GM18861 (cell line): ENCODE measurements at regions not wholly inside any gene's neighbourhood (a gene's known extent, or its start where the extent isn't known, plus 50 kb on each side); places are given as distances from the start of the nearest gene placed in this dataset.
"Not testable (repeated sequence)": the region's sequence is repeated elsewhere in the genome, so short reads cannot be mapped to it uniquely, and the experiment has no call there.

Experiments
- ATAC-seq: cut with Tn5 transposase; IDR thresholded peaks from one replicate; pipeline ENCODE4 v1.9.1; 2021; ENCODE audit not compliant: unreplicated experiment

DNA sequence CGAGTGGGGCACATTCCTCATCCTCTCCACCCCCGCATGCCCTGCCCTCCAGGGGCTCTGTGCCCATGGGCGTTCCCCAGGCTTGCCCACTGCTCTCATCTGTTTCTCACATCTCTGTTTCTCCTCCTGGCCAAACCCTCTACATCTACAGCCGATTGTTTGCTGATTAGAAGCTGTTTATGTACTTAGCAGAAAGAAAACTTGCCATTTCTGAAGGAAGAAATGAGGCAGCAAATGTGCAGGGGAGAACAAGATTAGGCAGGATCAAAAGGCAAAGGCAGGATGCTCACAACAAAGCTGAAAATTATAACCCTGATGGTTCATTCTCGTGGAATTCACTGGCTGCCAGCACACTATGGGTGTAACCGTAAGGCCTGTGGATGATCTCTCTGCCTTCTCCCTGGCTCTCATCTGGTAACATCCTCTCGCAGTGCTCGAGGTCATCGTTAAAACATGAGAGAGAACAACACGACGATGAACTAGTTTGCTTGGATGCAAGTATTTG lies 111.6 kb upstream of the KLF14 start:
- ATAC-seq = no peak

DNA sequence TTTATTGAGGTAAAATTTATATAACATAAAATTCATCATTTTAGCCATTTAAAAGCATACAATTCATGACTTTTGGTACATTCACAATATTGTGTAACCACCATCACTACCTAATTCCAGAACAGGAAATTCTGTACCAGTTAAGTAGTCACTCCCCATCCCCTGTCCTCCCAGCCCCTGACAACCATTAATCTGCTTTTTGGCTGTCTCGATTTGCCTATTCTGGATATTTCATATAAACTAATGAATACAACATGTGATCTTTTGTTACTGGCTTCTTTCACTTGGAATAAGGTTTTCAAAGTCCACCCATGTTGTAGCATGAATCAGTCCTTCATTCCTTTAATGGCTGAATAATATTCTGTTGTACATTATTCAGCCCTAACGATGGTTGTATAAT lies 115.6 kb upstream of the KLF14 start:
- no peak for ATAC-seq

DNA sequence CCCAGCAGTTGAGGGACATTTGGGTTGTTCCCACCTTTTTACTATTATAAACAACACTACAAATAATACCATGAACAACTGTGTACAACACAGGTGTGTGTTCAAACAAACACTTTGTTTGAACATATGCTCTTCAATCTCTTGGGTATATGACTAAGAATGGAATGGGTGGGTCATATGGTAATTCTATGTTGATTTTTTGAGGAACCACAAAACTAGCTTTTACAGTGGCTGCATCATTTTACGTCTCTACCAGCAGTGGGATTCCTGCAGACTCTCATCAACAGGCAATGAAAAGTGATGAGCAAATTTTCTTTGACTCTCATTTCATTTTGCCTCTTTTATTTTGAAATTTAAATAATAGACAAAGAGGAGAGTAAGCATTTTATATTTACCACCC lies 116.9 kb upstream of the KLF14 start:
- no peak for ATAC-seq

DNA sequence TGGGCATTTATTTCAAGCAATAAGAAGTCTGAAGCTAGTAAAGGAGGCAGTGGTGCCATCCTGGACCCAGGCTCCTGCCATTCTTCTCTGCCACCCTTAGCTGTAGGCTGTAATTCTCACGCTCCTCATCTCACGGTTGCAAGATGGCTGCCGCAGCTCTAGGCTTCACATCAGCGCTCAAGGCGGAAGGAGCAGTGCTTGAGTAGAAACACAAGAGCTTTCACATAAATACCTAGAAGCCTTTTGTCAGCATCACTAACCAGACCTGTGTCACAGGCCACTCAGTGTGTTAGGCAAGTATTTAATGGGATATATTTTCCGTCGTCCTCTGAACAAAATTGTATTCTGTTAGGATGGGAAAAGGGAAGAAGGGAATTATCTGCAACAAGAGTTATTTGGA lies 118.9 kb upstream of the KLF14 start:
- ATAC-seq = no peak

DNA sequence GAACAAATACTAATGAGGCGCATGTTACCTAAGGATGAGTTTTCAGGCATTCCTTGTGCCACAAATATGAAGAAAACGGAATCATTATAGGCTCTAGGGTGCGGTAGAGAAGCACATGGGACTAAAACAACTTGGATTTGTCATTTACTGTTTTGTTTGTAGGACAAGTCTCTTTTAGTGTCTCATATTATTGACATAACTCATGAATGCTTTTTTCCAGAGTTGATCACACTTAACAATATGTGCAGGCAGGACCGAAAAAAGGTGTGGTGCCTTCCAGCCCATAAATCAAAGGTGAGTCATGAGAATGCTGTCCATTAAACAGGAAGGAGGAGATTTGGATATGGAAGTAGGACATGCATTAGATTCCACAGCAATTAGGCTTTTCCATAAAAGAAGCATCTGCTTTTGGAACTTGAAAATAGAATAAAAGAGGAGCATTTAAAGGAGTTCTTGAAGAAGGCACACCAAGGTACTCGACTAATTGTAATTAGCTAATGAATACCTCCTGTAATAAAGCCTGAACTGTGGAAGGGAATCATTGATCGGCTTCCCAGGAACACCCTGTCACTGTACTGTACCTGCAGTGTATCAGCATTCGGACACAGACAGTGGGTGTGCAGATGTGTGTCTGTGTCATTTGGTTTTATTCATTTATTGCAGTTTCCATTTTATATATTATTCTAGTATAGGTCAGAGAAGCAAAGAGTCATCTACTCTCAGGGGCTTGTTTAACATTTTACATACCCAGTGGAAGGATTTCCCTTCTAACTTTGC lies 119.7 kb upstream of the KLF14 start:
- ATAC-seq = no peak

DNA sequence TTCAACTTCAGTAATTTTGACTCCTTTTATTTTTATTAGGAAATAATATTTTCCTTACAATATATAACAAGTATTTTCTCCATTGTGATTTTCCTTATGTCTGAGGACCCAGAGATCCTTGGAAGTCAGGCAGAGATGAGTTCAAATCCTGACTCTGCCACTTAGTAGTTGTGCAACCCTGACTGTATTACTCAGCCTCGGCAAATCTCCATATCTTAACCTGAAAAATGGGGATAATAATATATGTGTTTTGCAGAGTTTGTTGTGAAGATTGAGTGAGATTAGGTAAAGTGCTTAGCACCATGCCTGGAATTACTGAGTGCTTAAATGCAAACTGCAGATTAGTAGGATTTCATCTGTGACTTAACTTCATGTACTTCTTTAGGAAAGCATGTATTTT lies 120.5 kb upstream of the KLF14 start:
- no peak for ATAC-seq

DNA sequence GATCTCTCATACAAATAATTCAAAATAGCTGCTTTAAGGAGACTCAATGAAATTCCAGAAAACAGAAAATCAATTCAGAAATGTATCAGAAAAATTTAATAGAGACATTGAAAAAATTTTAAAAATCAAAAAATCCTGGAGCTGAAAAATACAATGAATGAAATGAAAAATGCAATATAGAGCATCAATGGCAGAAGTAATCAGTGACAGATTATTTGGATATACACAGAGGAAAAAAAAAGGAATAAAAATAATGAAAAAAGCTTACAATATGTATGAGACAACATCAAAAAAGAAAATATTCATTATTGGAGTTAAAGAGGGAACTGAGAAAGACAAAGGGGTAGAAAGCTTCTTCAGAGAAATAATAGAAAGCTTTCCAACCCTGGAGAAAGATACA lies 122.9 kb upstream of the KLF14 start:
- no peak for ATAC-seq

DNA sequence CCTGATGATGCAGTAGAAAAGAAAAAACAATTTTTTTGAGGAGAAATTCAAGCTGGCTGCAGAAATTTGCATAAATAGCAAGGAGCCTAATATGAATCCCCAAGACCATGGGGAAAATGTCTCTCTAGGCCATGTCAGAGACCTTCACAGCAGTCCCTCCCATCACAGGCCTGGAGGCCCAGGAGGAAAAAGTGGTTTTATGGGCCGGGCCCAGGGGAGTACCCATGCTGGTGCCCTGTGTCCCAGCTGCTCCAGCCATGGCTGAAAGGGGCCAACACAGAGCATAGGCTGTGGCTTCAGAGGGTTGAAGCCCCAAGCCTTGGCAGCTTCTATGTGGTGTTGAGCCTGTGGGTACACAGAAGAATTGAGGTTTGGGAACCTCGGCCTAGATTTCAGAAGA lies 126.8 kb upstream of the KLF14 start:
- not testable (repeated sequence) for ATAC-seq

DNA sequence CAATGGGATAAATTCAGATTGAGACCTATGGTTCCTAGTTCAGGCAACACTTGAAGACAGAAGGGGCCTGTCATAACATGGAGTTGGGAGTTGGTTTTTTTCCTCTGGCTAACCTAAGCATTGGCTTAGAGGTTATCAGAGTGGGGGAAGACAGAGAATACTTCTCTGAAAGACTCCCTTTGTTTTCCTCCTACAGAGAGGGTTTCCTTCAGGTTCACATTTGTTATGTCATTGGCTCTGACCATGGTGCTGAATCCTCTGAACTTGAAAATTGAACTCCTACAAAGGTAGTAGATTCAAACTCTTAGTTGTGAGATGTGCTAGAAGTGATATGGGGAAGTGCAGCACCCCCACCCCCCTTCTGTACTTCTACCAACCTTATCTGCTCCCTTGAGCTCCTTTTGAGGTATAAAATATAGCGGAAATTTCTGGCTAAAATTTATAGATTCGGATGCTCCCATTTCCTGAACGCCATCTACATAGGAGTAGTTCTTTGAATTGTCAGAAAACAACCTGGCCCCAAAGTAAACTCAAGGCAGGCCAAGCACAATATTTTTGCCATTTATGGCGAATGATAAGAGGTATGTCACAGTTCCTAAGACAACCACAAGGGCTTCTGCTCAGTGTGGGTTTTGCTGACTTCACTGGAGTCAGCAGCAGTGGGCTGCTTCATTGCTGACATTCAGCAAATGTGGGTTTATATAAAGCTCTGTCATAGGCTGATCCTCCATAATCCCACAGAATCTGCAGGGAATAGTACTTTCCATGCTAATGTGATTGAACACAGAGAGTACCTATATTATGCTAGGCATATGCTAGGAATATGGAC lies 131.6 kb upstream of the KLF14 start:
- no peak for ATAC-seq

DNA sequence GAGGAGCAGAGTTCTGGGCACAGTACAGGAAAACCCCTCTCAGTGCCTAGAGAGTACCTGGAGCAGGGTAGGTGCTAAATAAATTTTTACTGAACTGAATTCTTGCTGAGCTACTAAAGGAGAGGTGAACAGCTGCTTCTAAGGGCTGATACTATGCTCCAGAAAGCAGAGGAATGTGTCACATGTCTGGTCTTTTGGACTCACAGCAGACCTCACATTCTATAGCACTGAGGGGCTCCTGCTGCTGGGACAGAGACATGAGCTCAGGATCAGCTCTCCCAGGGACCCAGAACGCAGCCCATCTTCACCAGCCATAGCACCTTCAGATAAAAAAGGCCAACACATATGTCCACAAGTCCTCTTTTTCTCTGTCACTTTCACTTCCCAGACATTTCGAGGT lies 133.0 kb upstream of the KLF14 start:
- ATAC-seq = no peak

DNA sequence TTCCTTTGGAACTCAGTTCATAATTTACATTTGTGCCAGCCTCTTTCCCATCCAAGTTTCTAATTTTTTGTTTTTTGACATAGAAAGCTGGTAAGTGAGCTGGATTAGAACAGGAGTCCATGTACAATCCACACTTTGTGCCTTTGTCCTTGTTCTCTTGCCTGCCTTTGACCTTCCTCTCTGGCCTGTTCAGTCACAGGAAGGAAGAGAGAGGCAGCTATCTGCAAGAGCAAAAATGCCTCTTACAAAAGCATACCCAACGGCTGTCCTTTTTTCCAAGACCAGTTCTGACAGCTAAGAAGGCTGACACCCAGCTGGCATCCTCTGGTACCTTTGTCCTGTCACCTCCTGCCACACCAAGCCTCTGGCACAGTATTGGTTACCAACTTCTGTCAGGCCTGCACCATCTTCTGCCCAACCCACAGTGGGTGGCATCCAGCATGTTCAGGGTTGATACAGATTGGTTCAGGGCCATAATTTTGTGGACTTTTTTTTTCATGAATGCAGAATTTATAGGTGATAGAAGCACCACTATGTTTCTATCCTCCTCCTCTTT lies 133.7 kb upstream of the KLF14 start:
- no peak for ATAC-seq

DNA sequence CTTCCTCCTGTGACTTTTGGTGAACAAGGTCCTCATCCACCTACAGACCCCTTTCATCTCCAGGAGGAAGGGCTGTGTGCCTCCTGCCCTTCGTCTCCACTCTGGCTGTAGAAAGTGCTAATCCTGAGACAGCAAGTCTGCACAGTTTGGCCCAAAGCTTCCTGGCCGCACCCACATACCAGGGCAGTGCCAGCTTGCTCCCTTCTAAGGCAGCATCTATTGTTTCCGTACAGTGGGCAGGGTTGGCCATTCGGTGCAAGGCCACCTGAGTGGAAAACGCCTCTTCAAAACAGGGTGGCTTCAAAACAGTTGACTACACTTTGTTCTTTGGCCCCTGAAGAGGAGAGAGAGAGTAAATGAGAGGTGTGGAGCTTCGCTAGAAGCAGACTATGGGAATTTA lies 134.1 kb upstream of the KLF14 start:
- no peak for ATAC-seq

DNA sequence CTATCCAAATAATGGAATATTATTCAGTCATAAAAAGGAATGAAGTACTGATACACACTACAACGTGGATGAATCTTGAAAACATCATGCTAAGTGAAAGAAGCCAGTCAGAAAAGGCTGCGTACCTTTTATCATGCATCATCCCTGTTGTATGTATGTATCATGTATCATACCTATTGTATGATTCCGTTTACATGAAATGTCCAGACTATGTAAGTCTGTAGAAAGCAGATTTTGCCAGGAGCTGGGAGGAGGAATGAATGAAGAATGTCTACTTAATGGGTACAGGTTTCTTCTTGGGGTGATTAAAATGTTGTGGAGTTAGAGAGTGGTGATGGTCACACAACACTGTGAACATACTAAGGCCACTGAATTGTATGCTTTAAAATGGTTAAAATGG lies 135.9 kb upstream of the KLF14 start:
- no peak for ATAC-seq

DNA sequence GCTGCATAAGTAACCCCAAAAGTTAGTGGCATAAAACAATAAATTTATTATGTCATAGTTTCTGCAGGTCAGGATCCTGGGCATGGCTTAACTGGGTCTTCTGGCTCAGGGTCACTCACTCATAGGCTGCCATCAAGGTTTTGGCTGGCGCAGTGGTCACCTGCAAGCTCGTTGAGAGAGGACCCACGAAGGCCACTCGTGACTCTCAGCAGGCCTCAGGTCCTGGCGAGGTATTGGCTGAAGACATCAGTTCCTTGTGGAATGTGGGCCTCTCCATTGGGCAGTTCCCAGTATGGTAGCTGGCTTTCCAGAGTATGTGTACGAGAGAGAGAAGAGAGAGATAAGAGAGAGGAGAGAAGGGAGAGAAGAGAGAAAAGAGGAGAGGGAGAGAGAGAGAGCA lies 138.3 kb upstream of the KLF14 start:
- no peak for ATAC-seq

DNA sequence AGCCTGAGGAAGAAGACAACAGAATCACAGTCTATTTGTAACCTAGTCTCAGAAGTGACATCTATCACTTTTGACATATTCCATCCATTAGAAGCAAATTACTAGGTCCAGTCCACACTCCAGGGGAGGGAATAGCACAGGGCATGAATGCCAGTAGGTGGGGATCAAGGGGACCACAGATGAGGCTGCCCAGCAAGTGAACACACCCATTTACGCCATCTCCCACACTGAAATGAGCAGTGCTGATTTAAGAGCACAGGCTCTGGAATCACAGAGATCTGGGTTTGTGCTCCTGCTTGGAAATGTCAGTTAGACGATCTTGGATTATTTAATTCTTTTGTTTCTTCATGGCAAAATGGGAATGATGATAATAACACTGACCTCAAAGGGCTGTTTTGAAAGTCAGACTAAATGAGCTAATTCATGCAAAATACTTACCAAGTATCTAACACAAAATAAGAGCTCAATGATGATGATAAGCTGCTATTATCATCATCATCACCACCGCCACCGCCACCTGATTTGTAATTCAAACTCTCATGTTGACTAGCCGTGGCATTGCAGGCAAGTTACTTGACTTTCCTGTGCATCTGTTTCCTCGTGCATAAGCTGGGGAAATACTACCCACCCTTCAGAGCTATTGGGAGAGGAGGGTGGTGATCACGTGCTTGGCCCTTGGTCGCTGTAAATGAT lies 138.9 kb upstream of the KLF14 start:
- ATAC-seq = no peak

DNA sequence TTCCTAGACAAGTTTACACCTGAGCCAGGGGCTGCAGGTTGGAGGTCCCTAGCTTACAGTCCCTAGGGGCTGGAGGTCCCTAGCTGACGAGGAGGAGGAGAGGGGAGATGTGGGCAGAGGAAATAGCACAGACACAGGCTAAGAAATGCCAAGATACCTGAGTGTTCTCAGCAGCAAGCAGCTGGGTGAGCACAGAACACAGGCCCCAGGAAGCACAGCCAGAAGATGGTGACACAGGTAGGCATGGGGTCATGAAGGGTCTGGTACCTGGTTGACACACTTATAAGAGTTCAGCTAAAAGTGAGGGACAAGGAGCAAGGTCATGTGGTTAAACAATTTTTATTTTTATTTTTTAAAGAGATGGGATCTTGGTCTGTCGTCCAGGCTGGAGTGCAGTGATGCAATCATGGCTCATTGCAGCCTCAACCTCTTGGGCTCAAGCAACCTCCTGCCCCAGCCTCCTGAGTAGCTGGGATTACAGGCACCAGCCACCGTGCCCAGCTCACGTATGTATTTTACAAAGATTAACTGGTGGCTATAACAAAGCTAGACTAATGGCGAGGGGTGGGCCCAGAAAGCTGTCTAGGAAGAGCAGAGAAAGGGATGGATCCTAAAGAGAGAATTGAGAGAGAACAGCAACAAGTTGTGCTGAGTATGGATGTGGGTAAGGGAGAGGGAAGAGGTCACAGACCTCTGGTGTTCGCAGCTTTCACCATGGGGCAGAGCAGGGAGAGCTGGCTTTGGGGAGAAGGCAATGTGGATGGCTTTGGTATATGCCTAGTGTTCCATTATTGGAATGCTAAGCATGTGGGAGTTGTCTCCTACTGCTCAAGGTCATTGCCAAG lies 140.3 kb upstream of the KLF14 start:
- ATAC-seq = no peak

DNA sequence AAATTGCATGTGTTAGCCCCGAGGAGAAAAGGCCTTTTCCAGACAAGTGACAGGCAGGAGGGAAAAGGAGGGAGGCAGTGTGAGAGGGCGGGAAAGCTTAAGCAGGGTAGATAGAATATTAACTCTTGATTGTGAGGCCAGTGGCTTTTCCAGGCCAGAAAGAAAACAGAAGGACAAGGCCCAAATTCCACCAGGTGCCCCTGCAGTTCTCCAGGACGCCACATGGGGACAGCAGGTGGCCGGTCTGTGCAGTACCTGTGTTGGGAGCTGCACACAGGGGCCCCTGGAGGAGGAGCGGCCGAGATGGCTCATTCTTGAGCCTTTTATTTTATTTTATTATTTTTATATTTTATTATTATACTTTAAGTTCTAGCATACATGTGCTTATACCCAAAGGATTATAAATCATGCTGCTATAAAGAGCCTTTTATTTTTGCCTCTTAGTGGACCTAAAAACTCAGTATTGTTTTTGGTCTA lies 141.3 kb upstream of the KLF14 start:
- ATAC-seq = no peak

DNA sequence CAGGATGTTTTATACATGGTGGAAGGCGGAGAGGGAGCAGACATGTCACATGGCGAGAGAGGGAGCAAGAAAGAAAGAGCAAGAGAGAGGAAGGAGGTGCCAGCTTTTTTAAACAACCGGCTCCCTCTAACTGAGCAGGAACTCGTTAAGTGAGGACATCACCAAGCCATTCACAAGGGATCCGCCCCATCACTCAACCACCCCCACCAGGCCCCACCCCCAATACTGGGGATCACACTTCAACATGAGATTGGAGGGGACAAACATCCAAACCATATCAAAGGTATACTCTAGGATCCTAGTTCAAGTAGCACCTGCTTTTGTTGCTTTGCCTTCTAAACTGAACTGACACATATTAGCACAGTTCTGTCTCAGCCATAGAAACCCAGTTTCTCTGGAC lies 141.9 kb upstream of the KLF14 start:
- no peak for ATAC-seq

DNA sequence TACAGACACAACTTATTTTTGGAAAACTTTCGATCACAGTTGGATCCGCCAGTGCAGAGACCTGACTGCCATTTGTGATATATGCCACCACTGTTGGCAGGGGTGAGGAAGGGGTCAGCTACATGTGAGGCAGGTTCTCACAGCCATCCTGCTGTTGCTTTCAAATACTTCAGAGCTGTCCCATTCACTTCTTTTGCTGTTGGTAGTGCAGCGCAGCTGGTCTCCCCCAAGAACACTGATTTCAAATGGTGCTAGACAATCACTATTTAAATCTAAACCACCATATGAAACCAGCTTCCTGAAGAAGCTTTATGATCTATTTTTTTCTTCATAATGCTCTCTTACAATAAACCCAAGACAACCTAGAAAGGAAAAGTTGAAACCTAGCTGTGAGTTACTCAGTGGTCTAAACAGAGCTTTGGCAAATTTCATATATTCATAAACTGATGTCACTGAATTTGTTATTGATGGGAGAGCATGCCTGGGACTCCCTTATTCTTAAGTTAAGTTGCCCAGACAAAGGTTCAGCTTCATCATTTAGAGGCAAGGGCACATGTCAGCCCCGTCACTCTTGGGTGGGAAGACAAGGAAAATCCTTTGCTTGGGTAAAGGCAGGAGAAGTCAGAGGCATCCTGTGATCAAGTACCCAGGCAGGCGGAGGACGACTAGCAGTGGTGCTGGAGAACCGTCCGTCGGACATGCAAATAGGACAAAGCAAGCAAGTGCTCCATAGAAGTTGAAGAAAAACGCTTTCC lies 143.4 kb upstream of the KLF14 start:
- ATAC-seq = no peak

DNA sequence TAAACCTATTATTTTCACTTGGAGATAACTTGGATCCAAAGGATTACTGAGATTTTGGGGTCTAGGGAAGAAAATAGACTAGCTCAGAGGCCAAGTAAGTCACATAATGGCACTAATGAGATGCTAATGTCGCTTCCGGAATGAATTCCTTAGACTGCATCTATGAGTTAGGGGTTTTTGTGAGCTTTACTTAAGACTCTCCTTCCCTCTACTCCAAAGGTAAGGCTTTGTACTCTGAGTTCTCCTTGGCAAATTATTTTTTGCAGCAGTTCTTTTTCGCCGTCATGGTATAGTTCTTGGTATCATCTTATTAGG lies 143.9 kb upstream of the KLF14 start:
- ATAC-seq = no peak
